Epithelial cell of proximal tubule (primary cell): ENCODE measurements at regions not wholly inside any gene's neighbourhood (a gene's known extent, or its start where the extent isn't known, plus 50 kb on each side); places are given as distances from the start of the nearest gene placed in this dataset.

Experiments used
- DNase-seq: peaks from one replicate; pipeline ENCODE4 v3.0.0-alpha.2; 2011; ENCODE audit warnings: low read depth
- H3K4me3 ChIP-seq: 2 replicates; pipeline ENCODE4 v1.5.1; 2011; ENCODE audit warnings: low read depth, mild to moderate bottlenecking, low read length
- CTCF ChIP-seq: conservative IDR thresholded peaks from 2 replicates; pipeline ENCODE4 v1.5.1; 2012; ENCODE audit warnings: low read depth, mild to moderate bottlenecking, low read length

DNA sequence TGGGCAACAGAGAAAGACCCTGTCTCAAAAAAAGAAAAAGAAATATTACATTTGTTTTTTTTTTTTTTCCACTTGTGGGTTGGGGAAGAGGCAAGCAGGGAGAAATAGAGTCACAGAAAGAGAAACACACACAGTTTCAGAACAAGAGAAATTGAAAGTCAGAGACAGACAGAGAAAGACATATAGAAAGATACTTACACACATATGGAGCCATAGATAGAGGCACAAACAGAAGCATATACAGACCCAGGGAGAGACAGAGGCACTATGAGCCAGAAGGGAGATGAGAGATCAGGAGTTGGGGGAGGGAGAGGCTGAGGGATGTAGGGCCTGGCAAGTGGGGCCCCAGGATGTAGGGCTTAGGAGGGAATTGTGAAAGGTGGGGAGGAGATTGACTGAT lies 55.2 kb upstream of the GIMD1 start:
- DNase-seq, result no peak
- TF ChIP-seq CTCF, result no peak

GRCh38 chr4:106422766-106423165 lies 54.2 kb upstream of the GIMD1 start:
- TF ChIP-seq CTCF, result no peak
- no peak overlapping the region for H3K4me3 ChIP-seq
- no peak for DNase-seq

More for the DNA sequence above, 55.2 kb upstream of the GIMD1 start:
- H3K4me3 ChIP-seq, result no peak overlapping the region

DNA sequence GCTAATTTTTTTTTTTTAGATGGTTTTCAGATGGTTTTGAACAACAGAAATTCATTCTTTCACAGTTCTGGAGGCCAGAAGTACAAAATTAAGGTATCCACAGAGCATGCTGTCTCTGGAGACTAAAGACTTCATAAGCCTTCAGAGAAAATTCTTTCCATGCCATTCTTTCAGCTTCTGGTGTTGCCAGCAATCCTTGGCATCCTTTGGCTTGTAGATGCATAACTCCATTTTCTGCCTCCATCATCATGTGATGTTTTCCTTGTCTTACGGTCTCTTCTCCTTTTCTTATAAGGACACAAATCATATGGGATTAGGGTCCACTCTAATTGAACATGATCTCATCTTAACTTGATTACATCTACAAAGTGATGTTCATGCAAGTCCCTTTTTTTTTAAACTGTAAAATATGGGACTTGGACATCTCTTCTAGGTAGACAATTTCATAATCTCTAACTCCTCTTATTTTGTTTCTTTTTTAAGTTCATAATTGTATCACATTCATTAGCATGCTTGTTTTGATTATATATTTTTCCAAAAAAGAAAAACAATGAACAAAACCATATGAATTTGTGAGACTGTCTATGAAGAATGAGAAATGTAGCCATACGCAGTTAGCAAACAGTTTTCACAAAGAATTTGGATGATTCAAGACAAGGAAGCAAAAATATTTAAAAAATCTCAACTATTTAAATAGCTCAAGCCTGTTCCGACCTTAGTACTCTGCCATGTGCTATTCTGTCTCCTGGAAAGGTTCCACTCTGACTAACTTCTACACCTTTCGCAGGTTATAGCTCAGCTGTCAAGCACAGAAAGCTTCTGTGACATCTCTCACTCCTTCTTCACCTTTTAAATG lies 53.1 kb upstream of the GIMD1 start:
- H3K4me3 ChIP-seq, result no peak overlapping the region
- peak; percentile 22 for DNase-seq
- TF ChIP-seq CTCF, result no peak

GRCh38 chr4:106418444-106418843 lies 49.9 kb upstream of the GIMD1 start:
- TF ChIP-seq CTCF, result no peak
- no peak for DNase-seq
- no peak overlapping the region for H3K4me3 ChIP-seq
